IMR-90 (cell line): ENCODE measurements at regions not wholly inside any gene's neighbourhood (a gene's known extent, or its start where the extent isn't known, plus 50 kb on each side); places are given as distances from the start of the nearest gene placed in this dataset.

ENCODE experiments used
- ATAC-seq: fragments of 200-7000 bp; cut with Tn5 transposase; 2 replicates; pipeline ENCODE4 v1.9.1; 2020; ENCODE audit warnings: low read depth, mild to moderate bottlenecking, moderate library complexity
- BruUV-seq: library from RNA; stranded (reverse); fragments of 400-500 nt; replicated peaks from 2 replicates; lab custom pipeline; 2021; lab: Mats Ljungman, UMichigan
- CTCF ChIA-PET: fragments of 300-600 bp; formaldehyde crosslinking; extraction: SDS; loops from one replicate; lab custom pipeline; 2021; ENCODE audit warnings: antibody characterized with exemption; lab: Yijun Ruan, JAX
- POLR2A ChIA-PET: fragments of 300-600 bp; sonication (Branson Sonifier 250); formaldehyde crosslinking; loops from one replicate; lab custom pipeline; 2022; ENCODE audit warnings: antibody characterized with exemption; ENCODE audit not compliant: unreplicated experiment; lab: Charles Lee
- DNase-seq: peaks from one replicate; pipeline ENCODE4 v3.0.0; 2013
- H2AFZ ChIP-seq: replicated peaks from 2 replicates; pipeline ENCODE3; 2013; ENCODE audit warnings: low read length, mild to moderate bottlenecking; ENCODE audit not compliant: poor library complexity
- H2AK5ac ChIP-seq: 2 replicates; pipeline ENCODE4 v1.6.1; 2013; ENCODE audit warnings: low read depth, low read length, inconsistent platforms
- H2AK9ac ChIP-seq: replicated peaks from 2 replicates; pipeline ENCODE3; 2013; ENCODE audit warnings: mild to moderate bottlenecking, low read depth, low read length, moderate library complexity; ENCODE audit not compliant: poor library complexity
- H2BK120ac ChIP-seq: 2 replicates; pipeline ENCODE4 v1.6.1; 2013; ENCODE audit warnings: low read depth, low read length, inconsistent platforms
- H2BK15ac ChIP-seq: 3 replicates; pipeline ENCODE4 v1.6.1; 2013; ENCODE audit warnings: low read depth, low read length, inconsistent platforms
- H2BK20ac ChIP-seq: 2 replicates; pipeline ENCODE4 v1.6.1; 2013; ENCODE audit warnings: low read depth, mild to moderate bottlenecking, inconsistent platforms, low read length, moderate library complexity
- H2BK5ac ChIP-seq: 2 replicates; pipeline ENCODE4 v1.6.1; 2013; ENCODE audit warnings: mild to moderate bottlenecking, low read depth, low read length, inconsistent platforms; ENCODE audit not compliant: poor library complexity, severe bottlenecking
- H3K14ac ChIP-seq: replicated peaks from 2 replicates; pipeline ENCODE4 v1.6.1; 2013; ENCODE audit warnings: low read depth, low read length, inconsistent platforms
- H3K18ac ChIP-seq: 2 replicates; pipeline ENCODE4 v1.6.1; 2013; ENCODE audit warnings: low read depth, low read length, control low read depth
- H3K23ac ChIP-seq: 2 replicates; pipeline ENCODE4 v1.6.1; 2013; ENCODE audit warnings: low read depth, low read length, inconsistent platforms
- H3K27ac ChIP-seq: 2 replicates; pipeline ENCODE4 v1.5.1; 2013; ENCODE audit warnings: mild to moderate bottlenecking, control low read depth, low read length; ENCODE audit not compliant: insufficient read depth
- H3K27me3 ChIP-seq: 2 replicates; pipeline ENCODE4 v1.6.1; 2013; ENCODE audit warnings: low read length; ENCODE audit not compliant: control insufficient read depth, insufficient read depth
- H3K36me3 ChIP-seq: 2 replicates; pipeline ENCODE4 v1.6.1; 2013; ENCODE audit warnings: low read length, mixed read lengths; ENCODE audit not compliant: control insufficient read depth, insufficient read depth
- H3K4ac ChIP-seq: 2 replicates; pipeline ENCODE4 v1.6.1; 2013; ENCODE audit warnings: low read depth, low read length, inconsistent platforms
- H3K4me1 ChIP-seq: 2 replicates; pipeline ENCODE4 v1.6.1; 2013; ENCODE audit warnings: low read length, mixed read lengths; ENCODE audit not compliant: control insufficient read depth, insufficient read depth
- H3K4me2 ChIP-seq: 2 replicates; pipeline ENCODE4 v1.6.1; 2013; ENCODE audit warnings: low read depth, mild to moderate bottlenecking, control low read depth, low read length, moderate library complexity
- H3K4me3 ChIP-seq: 2 replicates; pipeline ENCODE4 v1.5.1; 2013; ENCODE audit warnings: low read depth, mild to moderate bottlenecking, control low read depth, low read length, moderate library complexity; ENCODE audit not compliant: insufficient read depth
- H3K56ac ChIP-seq: 2 replicates; pipeline ENCODE4 v1.6.1; 2013; ENCODE audit warnings: low read length, inconsistent platforms; ENCODE audit not compliant: insufficient read depth; ENCODE audit errors: extremely low read depth
- H3K79me1 ChIP-seq, 2 experiments: 2 replicates each; pipeline ENCODE4 v1.6.1; 2013; ENCODE audit warnings: low read length in 2 of 2, inconsistent platforms in 1 of 2, low read depth in 1 of 2
- H3K9ac ChIP-seq: 2 replicates; pipeline ENCODE4 v1.6.1; 2013; ENCODE audit warnings: low read depth, low read length, control low read depth
- H3K9me1 ChIP-seq: 2 replicates; pipeline ENCODE4 v1.6.1; 2013; ENCODE audit warnings: low read length, inconsistent platforms; ENCODE audit not compliant: insufficient read depth
- H3K9me3 ChIP-seq: 2 replicates; pipeline ENCODE4 v1.6.1; 2013; ENCODE audit warnings: low read length; ENCODE audit not compliant: control insufficient read depth, insufficient read depth
- H4K20me1 ChIP-seq: 2 replicates; pipeline ENCODE4 v1.6.1; 2013; ENCODE audit warnings: low read length, inconsistent platforms; ENCODE audit not compliant: insufficient read depth
- H4K5ac ChIP-seq: 2 replicates; pipeline ENCODE4 v1.6.1; 2013; ENCODE audit warnings: mild to moderate bottlenecking, low read depth, low read length, control low read depth
- H4K8ac ChIP-seq, 2 experiments: 2 replicates each; pipeline ENCODE4 v1.6.1; 2013; ENCODE audit warnings: low read depth in 2 of 2, low read length in 2 of 2, control low read depth in 1 of 2, inconsistent platforms in 1 of 2
- H4K91ac ChIP-seq: 2 replicates; pipeline ENCODE4 v1.6.1; 2013; ENCODE audit warnings: low read depth, low read length, inconsistent platforms; ENCODE audit not compliant: insufficient read depth
- CEBPB ChIP-seq: IDR thresholded peaks from 2 replicates; pipeline ENCODE4 v1.6.1; 2012; ENCODE audit warnings: low read depth, low read length, improper control_type of control experiment
- CHD1 ChIP-seq: IDR thresholded peaks from 2 replicates; pipeline ENCODE4 v1.6.1; 2012; ENCODE audit warnings: low read depth, low read length, improper control_type of control experiment
- CTCF ChIP-seq: conservative IDR thresholded peaks from 2 replicates; pipeline ENCODE4 v1.5.1; 2012; ENCODE audit warnings: mild to moderate bottlenecking, low read depth, low read length, improper control_type of control experiment
- ELK1 ChIP-seq: fragments of 150-350 bp; IDR thresholded peaks from 2 replicates; pipeline ENCODE4 v1.6.1; 2016; ENCODE audit warnings: low read depth, mild to moderate bottlenecking, low read length, moderate library complexity, borderline replicate concordance
- FOS ChIP-seq: fragments of 150-350 bp; IDR thresholded peaks from 2 replicates; pipeline ENCODE4 v1.6.1; 2016; ENCODE audit warnings: low read depth, low read length
- MAFK ChIP-seq: IDR thresholded peaks from 2 replicates; pipeline ENCODE4 v1.6.1; 2012; ENCODE audit warnings: low read depth, low read length, improper control_type of control experiment
- MAZ ChIP-seq: IDR thresholded peaks from 2 replicates; pipeline ENCODE4 v1.6.1; 2012; ENCODE audit warnings: low read depth, mild to moderate bottlenecking, low read length, improper control_type of control experiment, moderate library complexity, borderline replicate concordance
- MXI1 ChIP-seq: IDR thresholded peaks from 2 replicates; pipeline ENCODE4 v1.6.1; 2012; ENCODE audit warnings: low read depth, mild to moderate bottlenecking, low read length, moderate library complexity, borderline replicate concordance
- NFE2L2 ChIP-seq: fragments of 150-350 bp; IDR thresholded peaks from 2 replicates; pipeline ENCODE4 v1.6.1; 2016; ENCODE audit warnings: low read depth, mild to moderate bottlenecking, low read length
- POLR2A ChIP-seq: IDR thresholded peaks from 2 replicates; pipeline ENCODE4 v1.6.1; 2012; ENCODE audit warnings: mild to moderate bottlenecking, low read depth, low read length
- RAD21 ChIP-seq: IDR thresholded peaks from 2 replicates; pipeline ENCODE4 v1.6.1; 2012; ENCODE audit warnings: low read length, improper control_type of control experiment
- RCOR1 ChIP-seq: IDR thresholded peaks from 2 replicates; pipeline ENCODE4 v1.6.1; 2012; ENCODE audit warnings: mild to moderate bottlenecking, low read length, improper control_type of control experiment; ENCODE audit not compliant: insufficient replicate concordance
- RFX5 ChIP-seq: IDR thresholded peaks from 2 replicates; pipeline ENCODE4 v1.8.0; 2012; ENCODE audit warnings: low read depth, mild to moderate bottlenecking, low read length, moderate library complexity
- USF2 ChIP-seq: fragments of 150-350 bp; IDR thresholded peaks from 2 replicates; pipeline ENCODE4 v1.6.1; 2017; ENCODE audit warnings: mild to moderate bottlenecking, antibody characterized with exemption, low read length, low read depth
- WGBS, 2 experiments: methylation state at CpG; one replicate each; pipeline versions ENCODE4 v1.1.5 to v1.1.7; 2013; ENCODE audit warnings: missing lambda C conversion rate in 2 of 2; ENCODE audit not compliant: insufficient read length in 1 of 2; ENCODE audit errors: extremely low coverage in 2 of 2; 5-methylcytosine and 5-hydroxymethylcytosine counted together
- dilution Hi-C: fragments of 300-500 bp; cut with HindIII; formaldehyde crosslinking; loops from one replicate; pipeline ENCODE4 v1.14.3; 2018; ENCODE audit warnings: low sequenced_read_pairs; ENCODE audit not compliant: unreplicated experiment
- in situ Hi-C: fragments of 300-500 bp; cut with MboI; formaldehyde crosslinking; loops from 3 replicates; pipeline ENCODE4 v1.14.3; 2019; ENCODE audit warnings: low sequenced_read_pairs, inconsistent platforms, mixed read lengths
- intact Hi-C: fragments of 100-400 bp; cut with micrococcal nuclease; formaldehyde crosslinking; loops from 2 replicates; pipeline ENCODE4 v1.10.0; 2022

GRCh38 chr2:239583171-239583878 is 182.5 kb upstream of the HDAC4 start (continued):
- TF ChIP-seq CTCF (no peak), POLR2A (no peak), MAZ (no peak), MAFK (no peak)

- no peak overlapping the region for H3K14ac ChIP-seq
- H3K4me1 ChIP-seq = no peaks in the 10 kb centered on the region
- intact Hi-C loops (no loop called here), in situ Hi-C loops (no loop called here), dilution Hi-C loops (no loop called here)
- peaks cover 32% of the 10 kb centered on the region for H3K9me3 ChIP-seq
- no peaks in the 10 kb centered on the region for H3K9me1 ChIP-seq
- no peak overlapping the region for H3K56ac ChIP-seq
- no peaks in the 10 kb centered on the region for H3K36me3 ChIP-seq
- no peak overlapping the region for H4K5ac ChIP-seq
- no peak overlapping the region for H2AFZ ChIP-seq
- no peak overlapping the region for H3K4me2 ChIP-seq
- WGBS, 2 experiments = no CpG with 5 or more reads among the region's 6 CpGs
- H2AK5ac ChIP-seq = no peak overlapping the region
- no peak for DNase-seq
- no TSS peak for BruUV-seq
- H3K4ac ChIP-seq = no peak overlapping the region
- no peak overlapping the region for H2BK15ac ChIP-seq
- ChIA-PET CTCF (no interaction called here), POLR2A (interaction anchor here (0.6 kb wide), 1 partner anchor 362 kb away, joined by 4 read pairs; no protein-coding TSS in a partner anchor)
- H3K4me3 ChIP-seq = no peak overlapping the region
- no peak for ATAC-seq
- H4K8ac ChIP-seq = no peak overlapping the region
- no peak overlapping the region for H3K27ac ChIP-seq
- H2BK120ac ChIP-seq = no peak overlapping the region
- no peak overlapping the region for H3K23ac ChIP-seq
- H3K27me3 ChIP-seq = no peaks in the 10 kb centered on the region
- no peak overlapping the region for H3K9ac ChIP-seq
- H3K18ac ChIP-seq = no peak overlapping the region
- no peaks in the 10 kb centered on the region for H3K79me1 ChIP-seq
- no peak overlapping the region for H2BK20ac ChIP-seq
- no peak overlapping the region for H2AK9ac ChIP-seq
- H4K20me1 ChIP-seq = no peaks in the 10 kb centered on the region
- no peak overlapping the region for H4K91ac ChIP-seq
- no peak overlapping the region for H2BK5ac ChIP-seq
- TF ChIP-seq ELK1 = no peak
- TF ChIP-seq CHD1 = no peak
- no peak for TF ChIP-seq RAD21
- no peak for TF ChIP-seq USF2
- no peak for TF ChIP-seq NFE2L2
- TF ChIP-seq MAFK = no peak
- no peak for TF ChIP-seq MAZ
- no peak for TF ChIP-seq RFX5
- TF ChIP-seq CEBPB = no peak
- no peak for TF ChIP-seq RCOR1
- TF ChIP-seq MXI1 = no peak
- no peak for TF ChIP-seq FOS
Observed at GRCh38 chr2:239582476-239582875, 181.7 kb upstream of the HDAC4 start.
